ENCODE measurements at regions not wholly inside any gene's neighbourhood (a gene's known extent, or its start where the extent isn't known, plus 50 kb on each side); places are given as distances from the start of the nearest gene placed in this dataset.

GRCh38 chr4:154677300-154677699, 64.8 kb upstream of the FGG start:
- CTCF ChIA-PET: no interaction called here

GRCh38 chr4:154677923-154678322, 65.5 kb upstream of the FGG start:
- ChIA-PET CTCF (no interaction called here), POLR2A (no interaction called here)
- intact Hi-C loops (cut with micrococcal nuclease; ENCODE audit: unreplicated experiment): no loop called here
- H3K9me3 Mint-ChIP-seq (ENCODE audit: unreplicated experiment): no peaks in the 10 kb centered on the region
- no peak overlapping the region for H3K27ac Mint-ChIP-seq (ENCODE audit: unreplicated experiment)
- H3K4me1 Mint-ChIP-seq (ENCODE audit: low read depth, unreplicated experiment): no peaks in the 10 kb centered on the region
- no peaks in the 10 kb centered on the region for H3K36me3 Mint-ChIP-seq (ENCODE audit: insufficient read depth, unreplicated experiment)
- no peaks in the 10 kb centered on the region for H3K4me1 ChIP-seq
- no TSS peak for BruUV-seq (replicated peaks)
- no peak for TF ChIP-seq CTCF (IDR thresholded peaks at IDR 0.05; ENCODE audit: insufficient read depth in 1 of 2, low read depth in 1 of 2, low read length in 1 of 2, severe bottlenecking in 1 of 2, unreplicated experiment in 1 of 2)
- no peaks in the 10 kb centered on the region for H3K9me3 ChIP-seq
- H3K4me3 Mint-ChIP-seq (ENCODE audit: unreplicated experiment): no peak overlapping the region
- H3K36me3 ChIP-seq (ENCODE audit: control insufficient read depth, insufficient read depth, low read length): no peaks in the 10 kb centered on the region
- DNase-seq: no peak
- no peak overlapping the region for H3K4me3 ChIP-seq (ENCODE audit: low read depth, low read length)
- no peaks in the 10 kb centered on the region for H3K27me3 ChIP-seq (replicated peaks; ENCODE audit: control insufficient read depth, insufficient read depth, low read length)
- H3K27me3 Mint-ChIP-seq (ENCODE audit: insufficient read depth, unreplicated experiment): no peaks in the 10 kb centered on the region

More at GRCh38 chr4:154677300-154677699, 64.8 kb upstream of the FGG start:
- Histone ChIP-seq H3K4me1 (no peaks in the 10 kb centered on the region), H3K27me3 (replicated peaks; ENCODE audit: control insufficient read depth, insufficient read depth, low read length) (no peaks in the 10 kb centered on the region), H3K4me3 (ENCODE audit: low read depth, low read length) (no peak overlapping the region), H3K36me3 (ENCODE audit: control insufficient read depth, insufficient read depth, low read length) (no peaks in the 10 kb centered on the region), H3K9me3 (no peaks in the 10 kb centered on the region)
- Mint-ChIP-seq H3K27me3 (ENCODE audit: insufficient read depth, unreplicated experiment) (no peaks in the 10 kb centered on the region), H3K27ac (ENCODE audit: unreplicated experiment) (no peak overlapping the region), H3K9me3 (ENCODE audit: unreplicated experiment) (no peaks in the 10 kb centered on the region), H3K4me3 (ENCODE audit: unreplicated experiment) (no peak overlapping the region), H3K4me1 (ENCODE audit: low read depth, unreplicated experiment) (no peaks in the 10 kb centered on the region), H3K36me3 (ENCODE audit: insufficient read depth, unreplicated experiment) (no peaks in the 10 kb centered on the region)
- POLR2A ChIA-PET: no interaction called here
- no peak for TF ChIP-seq CTCF (IDR thresholded peaks at IDR 0.05; ENCODE audit: insufficient read depth in 1 of 2, low read depth in 1 of 2, low read length in 1 of 2, severe bottlenecking in 1 of 2, unreplicated experiment in 1 of 2)
- intact Hi-C loops (cut with micrococcal nuclease; ENCODE audit: unreplicated experiment): no loop called here
- no peak for DNase-seq
- no TSS peak for BruUV-seq (replicated peaks)

GRCh38 chr4:154683956-154684681, 59.7 kb upstream of the LRAT start:
- intact Hi-C loops (cut with micrococcal nuclease; ENCODE audit: unreplicated experiment): no loop called here
- ChIA-PET CTCF (no interaction called here), POLR2A (no interaction called here)
- peaks cover 9% of the 10 kb centered on the region for H3K4me1 Mint-ChIP-seq (ENCODE audit: low read depth, unreplicated experiment)
- no peaks in the 10 kb centered on the region for H3K36me3 Mint-ChIP-seq (ENCODE audit: insufficient read depth, unreplicated experiment)
- no peak overlapping the region for H3K27ac Mint-ChIP-seq (ENCODE audit: unreplicated experiment)
- no peaks in the 10 kb centered on the region for H3K9me3 ChIP-seq
- BruUV-seq (replicated peaks): no TSS peak
- no peak for TF ChIP-seq CTCF (IDR thresholded peaks at IDR 0.05; ENCODE audit: insufficient read depth in 1 of 2, low read depth in 1 of 2, low read length in 1 of 2, severe bottlenecking in 1 of 2, unreplicated experiment in 1 of 2)
- H3K4me3 Mint-ChIP-seq (ENCODE audit: unreplicated experiment): no peak overlapping the region
- no peaks in the 10 kb centered on the region for H3K9me3 Mint-ChIP-seq (ENCODE audit: unreplicated experiment)
- H3K4me1 ChIP-seq: peaks cover 4% of the 10 kb centered on the region; the same call in 1 of the 2 replicates
- no peaks in the 10 kb centered on the region for H3K27me3 ChIP-seq (replicated peaks; ENCODE audit: control insufficient read depth, insufficient read depth, low read length)
- H3K36me3 ChIP-seq (ENCODE audit: control insufficient read depth, insufficient read depth, low read length): no peaks in the 10 kb centered on the region
- no peak overlapping the region for H3K4me3 ChIP-seq (ENCODE audit: low read depth, low read length)
- DNase-seq: no peak
- no peaks in the 10 kb centered on the region for H3K27me3 Mint-ChIP-seq (ENCODE audit: insufficient read depth, unreplicated experiment)

Measured in Caco-2 (cell line).